Epithelial cell of prostate (primary cell): ENCODE measurements at regions not wholly inside any gene's neighbourhood (a gene's known extent, or its start where the extent isn't known, plus 50 kb on each side); places are given as distances from the start of the nearest gene placed in this dataset.
"Not testable (repeated sequence)": the region's sequence is repeated elsewhere in the genome, so short reads cannot be mapped to it uniquely, and the experiment has no call there.

ENCODE experiments used
- DNase-seq: peaks from one replicate; pipeline ENCODE4 v3.0.0-alpha.2; 2011; ENCODE audit warnings: low read depth, low spot score
- H3K27ac ChIP-seq: fragments of 450-650 bp; 2 replicates; pipeline ENCODE4 v1.5.1; 2017; ENCODE audit warnings: mild to moderate bottlenecking

DNA sequence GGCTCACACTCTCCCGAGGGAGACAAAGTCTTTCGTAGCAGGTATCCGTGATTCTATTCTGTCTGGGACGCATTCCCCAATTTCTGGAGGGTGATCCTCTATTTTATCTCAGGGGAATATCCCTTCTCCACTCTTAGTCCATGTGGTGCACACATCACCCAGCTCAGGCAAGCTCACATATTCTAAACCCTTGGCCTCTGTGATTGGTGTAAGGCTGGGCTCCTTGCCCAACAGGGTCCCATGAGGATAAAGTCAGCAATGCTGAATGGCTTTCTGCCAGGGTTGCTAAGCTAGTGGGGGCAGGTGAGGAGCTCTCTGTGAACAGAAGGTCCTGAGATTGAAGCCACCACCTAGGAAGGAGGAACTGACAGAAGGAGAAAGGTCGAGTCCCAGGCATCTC, 137.2 kb downstream of the CDH26 start:
- no peak for DNase-seq
- no peak overlapping the region for H3K27ac ChIP-seq

DNA sequence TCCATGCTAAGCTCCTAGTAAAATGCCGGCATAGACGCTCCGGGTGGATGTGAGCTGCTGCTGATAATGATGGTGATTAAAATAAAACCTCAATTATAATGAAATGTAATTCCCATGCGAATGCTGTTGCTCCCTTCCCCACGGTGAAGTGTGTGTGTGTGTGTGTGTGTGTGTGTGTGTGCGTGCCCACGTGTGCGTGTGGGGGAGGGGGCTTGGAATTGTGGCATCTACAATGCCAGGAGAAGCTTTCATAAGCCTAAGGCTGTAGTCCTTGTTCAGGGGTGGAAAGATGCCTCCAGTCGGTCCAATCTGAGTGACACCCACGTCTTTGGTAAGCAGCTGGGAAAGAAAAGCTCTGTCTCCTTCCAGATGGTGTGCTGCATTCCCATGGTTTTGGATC, 137.9 kb downstream of the CDH26 start:
- H3K27ac ChIP-seq = no peak overlapping the region
- no peak for DNase-seq

DNA sequence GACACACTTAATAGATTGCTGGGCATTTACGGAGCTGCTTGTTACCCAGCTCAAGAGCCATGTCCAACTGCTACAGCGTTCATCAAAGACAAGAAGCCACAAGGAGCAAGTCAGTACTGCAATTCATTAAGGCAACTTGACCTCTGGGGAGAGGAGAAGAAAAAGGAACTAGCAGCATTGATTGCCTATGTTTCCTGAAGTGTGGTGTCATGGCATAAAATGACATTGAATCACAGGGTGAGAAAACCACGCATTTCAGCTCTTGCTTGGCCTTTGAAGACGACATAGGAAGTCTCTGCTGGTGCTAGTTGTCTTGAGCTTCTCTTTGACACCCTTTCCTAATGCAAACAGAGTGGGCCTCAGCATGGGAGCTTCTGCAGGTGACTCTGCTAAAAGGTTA, 139.1 kb downstream of the CDH26 start:
- DNase-seq = no peak
- H3K27ac ChIP-seq = no peak overlapping the region

DNA sequence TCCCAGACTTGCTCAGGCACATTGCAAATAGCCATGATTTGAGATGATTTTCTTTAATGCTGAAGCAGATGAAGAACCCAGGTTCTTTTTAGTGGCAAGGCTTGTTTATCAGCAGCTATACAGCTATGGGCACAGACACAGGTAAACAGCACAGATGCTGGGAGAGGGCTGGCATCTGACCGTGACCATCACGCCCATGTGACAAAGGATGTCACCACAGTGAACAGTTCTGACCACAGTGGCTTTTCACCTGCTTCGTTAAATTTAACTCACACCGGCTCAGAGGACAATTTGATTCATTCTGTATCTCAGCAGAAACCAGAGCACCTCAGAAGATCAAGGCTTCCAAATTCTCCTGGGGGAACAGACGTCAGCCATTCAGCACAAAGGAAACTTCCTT, 142.6 kb downstream of the CDH26 start:
- H3K27ac ChIP-seq = no peak overlapping the region
- DNase-seq = no peak

DNA sequence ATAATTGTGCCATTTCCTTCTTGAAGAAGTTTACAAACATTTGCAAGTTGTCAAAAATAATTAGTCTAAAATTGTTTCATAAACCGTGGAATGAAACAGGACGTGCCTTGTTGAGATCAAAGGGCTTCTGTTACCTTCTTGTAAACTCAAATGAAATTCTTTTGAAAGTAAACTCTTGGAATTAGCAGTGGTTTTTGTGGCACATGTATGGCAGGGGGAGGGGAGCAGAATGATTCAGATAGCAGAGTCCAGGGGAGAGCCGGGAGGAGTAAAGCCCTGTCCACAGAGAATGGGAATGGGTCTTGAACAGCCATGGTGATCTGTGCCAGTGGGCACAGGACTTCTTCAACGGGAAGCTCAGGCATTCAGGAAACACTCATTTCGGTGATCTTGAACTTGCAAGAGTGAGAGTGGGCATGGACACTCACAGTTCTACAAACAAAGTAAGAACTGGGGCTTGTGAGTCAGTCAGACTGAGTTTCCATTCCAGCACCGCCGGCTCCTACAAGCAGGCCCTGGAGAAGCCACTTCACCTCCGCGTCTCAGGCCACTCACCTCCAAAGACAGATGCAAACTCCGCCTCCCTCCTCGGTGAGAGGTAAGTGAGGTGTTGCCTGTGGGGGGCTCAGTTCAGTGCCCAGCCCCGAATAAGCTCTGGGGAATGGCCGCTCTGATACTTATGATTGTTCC, 143.1 kb downstream of the CDH26 start:
- H3K27ac ChIP-seq = no peak overlapping the region

DNA sequence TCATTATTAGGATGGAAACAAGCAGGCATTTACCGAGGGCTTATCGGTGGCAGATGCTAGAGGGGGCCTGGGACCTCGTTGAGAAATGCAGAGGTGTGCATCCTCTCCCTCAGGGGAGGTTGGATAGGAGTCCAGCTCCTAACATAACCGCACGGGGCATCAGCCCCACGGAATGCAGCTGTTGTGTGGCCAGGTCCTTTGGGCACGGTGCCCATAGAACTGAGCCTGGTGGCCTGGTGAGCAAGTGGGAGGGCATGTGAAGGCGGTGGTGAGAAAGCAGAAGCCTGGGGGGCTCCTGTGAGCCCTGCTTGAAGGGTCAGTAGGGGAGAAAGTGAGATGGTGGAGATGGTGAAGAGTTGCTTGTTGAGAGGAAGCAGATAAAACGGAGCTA, 143.7 kb downstream of the CDH26 start:
- no peak for DNase-seq
- H3K27ac ChIP-seq = no peak overlapping the region

More for the DNA sequence above, 143.1 kb downstream of the CDH26 start:
- DNase-seq = no peak

DNA sequence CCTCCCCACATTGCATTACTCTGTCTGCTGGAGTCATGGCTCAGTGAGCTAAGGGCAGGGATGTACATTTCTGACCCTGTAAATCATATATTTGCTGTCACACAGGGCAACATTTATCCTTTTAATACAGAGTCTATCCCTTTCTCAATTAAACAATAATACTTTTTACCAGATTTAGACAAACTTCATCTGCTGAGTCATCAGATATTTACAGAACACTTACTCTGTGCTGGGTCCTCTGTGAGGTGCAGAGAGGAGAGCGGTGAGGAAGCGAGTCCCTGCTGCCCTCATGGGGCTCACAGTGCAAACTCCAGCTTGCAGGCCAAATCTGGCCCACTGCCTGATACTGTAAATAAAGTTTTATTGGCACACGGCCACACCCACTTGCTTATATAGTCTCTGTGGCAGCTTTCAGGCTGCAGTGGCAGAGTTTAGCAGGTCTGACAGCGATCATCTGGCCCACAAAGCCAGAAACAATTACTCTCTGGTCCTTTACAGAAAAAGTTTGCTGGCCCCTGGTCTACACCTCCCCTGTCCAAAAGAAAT, 144.5 kb downstream of the CDH26 start:
- no peak overlapping the region for H3K27ac ChIP-seq
- no peak for DNase-seq

DNA sequence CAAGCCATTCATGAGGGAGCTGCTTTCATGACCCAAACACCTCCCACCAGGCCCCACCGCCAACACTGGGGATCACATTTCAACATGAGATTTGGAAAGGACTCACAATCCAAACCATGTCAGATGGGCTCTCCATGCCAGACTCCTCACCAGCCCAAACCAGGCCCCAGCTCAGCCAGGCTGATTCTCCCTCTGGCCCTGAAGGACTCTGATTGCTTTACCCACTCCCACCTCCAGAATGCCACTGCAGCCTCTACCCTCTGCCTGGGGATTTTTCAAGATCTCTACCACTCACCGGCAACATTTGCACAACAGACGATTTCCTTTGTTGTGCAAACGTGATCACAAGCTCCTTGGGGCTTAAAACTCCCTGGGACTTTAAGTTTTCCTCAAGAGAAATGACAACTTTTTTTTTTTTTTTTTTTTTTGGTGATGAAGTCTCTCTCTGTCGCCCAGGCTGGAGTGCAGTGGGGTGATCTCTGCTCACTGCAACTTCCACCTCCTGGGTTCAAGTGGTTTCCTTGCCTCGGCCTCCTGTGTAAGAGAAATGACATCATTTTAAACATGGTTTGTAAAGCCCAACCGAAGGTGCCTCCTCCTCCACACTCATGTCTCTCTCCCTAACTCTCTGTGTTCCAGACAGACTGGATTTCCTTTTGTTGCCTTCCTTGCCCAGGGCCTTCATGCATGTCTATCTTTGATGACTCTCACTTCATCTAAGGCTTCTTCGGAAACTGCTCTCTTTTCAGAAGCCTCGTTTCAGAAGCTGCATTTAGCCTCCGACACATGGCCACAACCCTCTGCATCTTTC, 147.0 kb downstream of the CDH26 start:
- no peak for DNase-seq

DNA sequence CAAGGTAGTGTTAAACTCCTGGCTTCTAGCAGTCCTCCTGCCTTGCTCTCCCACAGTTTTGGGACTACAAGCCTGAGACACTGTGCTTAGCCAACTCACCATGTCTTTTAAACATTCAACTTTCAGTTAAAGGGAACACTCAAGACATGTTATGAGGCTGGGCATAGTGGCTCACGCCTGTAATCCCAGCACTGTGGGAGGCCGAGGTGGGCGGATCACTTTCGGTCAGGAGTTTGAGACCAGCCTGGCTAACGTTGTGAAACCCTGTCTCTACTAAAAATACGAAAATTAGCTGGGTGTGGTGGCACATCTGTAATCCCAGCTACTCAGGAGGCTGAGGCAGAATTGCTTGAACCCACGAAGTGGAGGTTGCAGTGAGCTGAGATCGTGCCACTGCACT, 148.0 kb downstream of the CDH26 start:
- not testable (repeated sequence) for DNase-seq, H3K27ac ChIP-seq

More for the DNA sequence above, 147.0 kb downstream of the CDH26 start:
- no peak overlapping the region for H3K27ac ChIP-seq

DNA sequence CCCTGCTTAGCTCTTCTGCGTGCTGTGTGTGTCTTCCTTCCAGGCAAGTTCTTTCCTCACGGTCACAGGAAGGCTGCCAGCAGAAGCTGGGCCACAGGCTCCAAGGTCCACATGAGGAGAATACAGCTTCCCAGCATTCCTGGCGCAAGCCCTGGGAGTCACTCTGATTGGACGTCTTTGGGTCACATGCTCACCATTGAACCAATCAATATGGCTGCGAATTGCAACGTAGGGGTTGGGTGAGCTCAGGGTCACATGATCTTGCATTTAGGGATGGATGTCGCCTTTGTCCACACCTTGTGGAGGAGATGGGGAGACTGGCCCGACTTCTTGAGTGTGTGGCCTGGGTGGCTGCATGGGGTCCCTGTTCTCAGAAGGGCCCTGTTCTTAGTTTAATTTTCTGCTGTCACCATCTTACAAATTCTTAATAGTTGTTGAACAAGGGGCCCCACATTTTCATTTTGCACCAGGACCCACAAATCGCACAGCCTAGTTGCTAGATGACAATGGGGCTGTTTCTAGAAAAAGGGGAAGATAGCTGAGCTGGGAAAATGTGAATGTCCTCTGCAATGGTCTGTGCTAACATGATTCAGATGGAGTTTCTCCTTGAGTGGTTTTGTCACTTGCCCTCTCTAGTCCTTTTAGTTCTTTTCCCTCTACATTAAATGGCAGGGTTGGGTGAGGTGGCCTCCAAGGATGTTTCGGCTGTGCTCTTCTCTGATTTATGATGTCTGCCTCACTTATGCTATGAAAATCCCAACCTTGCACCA, 149.6 kb downstream of the CDH26 start:
- no peak overlapping the region for H3K27ac ChIP-seq
- DNase-seq = no peak

DNA sequence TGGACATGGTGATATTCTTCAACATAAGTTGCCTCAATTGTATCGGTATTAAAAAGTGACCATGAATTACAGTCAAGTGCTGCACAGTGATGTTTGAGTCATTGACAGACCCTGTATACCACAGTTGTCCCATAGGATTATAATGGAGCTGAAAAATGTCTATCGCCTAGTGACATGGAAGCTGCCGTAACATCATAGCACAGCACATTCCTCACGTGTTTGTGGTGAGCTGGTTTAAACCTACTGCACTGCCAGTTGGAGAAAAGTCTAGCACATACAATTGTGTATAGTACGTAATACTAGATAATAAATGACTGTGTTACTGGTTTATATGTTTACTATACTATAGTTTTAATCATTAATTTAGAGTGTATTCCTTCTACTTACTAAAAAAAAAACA, 150.2 kb downstream of the CDH26 start:
- no peak for DNase-seq
- H3K27ac ChIP-seq = no peak overlapping the region

DNA sequence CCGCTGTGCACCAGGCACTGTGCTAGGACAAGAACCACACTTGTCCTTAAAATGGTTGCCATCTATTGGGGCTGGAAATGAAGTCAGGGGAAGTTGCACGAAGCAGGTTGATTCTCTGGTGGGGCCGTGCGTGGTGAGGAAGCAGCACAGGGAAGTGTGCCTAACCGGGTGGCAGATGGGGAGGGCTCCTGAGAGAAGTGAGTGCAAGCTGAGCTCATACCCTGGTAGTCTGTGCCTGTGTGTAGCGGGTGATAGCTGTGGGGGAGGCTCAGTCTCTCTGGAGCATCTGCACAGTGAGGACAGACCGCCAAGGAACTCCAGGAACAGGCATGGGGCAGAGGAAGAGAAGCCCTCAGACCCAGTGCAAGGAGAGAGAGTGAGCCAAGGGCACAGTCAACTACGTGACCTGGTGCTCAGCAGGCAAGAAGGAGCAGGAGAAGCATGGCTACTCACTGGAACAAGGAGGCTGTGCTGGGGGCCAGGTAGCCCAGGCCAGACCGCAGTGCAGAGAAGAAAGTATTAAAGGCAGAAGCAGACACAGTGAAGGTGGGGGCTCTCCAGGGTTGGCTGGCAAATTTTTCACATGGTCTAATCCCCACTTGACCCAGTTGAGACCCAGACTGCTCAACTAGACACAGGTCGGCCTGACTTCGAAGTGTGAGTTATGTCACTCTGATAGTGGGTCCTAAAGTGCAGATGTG, 155.0 kb downstream of the CDH26 start:
- no peak for DNase-seq
- no peak overlapping the region for H3K27ac ChIP-seq

DNA sequence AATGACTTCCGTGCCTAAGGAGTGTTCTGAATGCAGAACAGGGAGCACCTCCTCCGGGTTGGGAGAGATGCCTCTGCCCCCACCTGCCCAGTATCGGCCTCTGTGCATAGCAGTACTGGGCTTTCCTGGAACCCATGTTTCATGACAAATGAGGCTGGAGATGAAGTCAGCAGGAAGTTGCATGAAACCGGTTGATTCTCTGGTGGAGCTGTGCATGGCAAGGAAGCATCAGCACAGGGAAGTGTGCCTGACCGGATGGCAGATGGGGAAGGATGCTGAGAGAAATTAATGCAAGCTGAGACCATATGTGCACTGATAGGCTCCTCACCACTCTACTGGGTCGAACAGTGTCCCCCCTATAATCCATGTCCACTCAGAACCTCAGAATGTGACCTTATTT, 155.5 kb downstream of the CDH26 start:
- no peak for DNase-seq
- no peak overlapping the region for H3K27ac ChIP-seq

DNA sequence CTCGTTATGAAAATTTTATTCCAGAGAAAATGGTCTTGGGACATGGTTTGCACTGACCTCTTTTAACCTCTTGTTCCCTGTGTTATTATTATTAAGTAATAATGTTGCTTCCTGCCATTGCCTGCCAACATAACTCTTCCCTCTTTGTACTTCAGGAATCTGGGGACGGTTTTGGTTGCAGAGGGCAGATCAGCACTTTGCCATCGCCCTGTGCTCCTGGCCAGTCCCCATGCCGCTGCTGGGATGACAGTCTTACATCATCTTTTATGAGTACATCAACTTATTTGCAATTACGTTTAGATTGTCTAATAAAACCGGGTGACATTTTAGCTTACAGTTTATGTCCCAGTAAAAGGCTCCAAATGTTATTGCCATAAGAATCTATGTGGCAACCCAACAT, 157.2 kb downstream of the CDH26 start:
- no peak for DNase-seq
- H3K27ac ChIP-seq = no peak overlapping the region

DNA sequence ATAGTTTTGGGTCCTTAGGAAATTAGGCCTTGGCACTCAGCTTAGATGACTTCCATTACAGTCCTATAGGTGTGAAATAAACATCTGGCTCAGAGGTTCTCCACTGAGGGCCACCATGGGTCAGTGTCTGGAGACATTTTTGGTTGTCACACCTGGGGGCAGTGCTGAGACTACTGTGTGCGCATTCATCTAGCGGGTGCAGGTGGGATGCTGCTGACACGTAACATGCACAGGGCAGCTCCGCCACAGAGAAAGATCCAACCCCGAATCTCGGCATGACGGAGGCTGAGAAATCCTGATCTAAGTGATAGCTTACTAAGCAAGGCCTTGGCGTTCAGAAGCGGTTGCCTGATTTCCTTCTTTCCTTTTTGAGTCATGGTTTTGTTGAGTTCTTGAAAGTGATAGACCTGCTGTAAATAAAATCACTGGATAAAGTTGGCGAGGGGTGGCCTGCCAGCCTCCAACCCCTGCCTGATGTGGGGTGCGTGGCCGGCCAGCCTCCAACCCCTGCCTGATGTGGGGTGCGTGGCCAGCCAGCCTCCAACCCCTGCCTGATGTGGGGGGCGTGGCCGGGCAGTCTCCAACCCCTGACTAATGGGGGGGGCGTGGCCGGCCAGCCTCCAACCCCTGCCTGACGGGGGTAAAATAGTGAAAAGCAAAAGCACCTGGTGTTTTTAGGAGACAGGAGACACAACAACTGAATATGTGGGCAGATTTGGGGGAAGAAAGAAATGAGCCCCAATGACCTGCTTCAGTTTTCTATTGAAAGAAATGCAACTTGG, 158.1 kb downstream of the CDH26 start:
- no peak for DNase-seq
- no peak overlapping the region for H3K27ac ChIP-seq

DNA sequence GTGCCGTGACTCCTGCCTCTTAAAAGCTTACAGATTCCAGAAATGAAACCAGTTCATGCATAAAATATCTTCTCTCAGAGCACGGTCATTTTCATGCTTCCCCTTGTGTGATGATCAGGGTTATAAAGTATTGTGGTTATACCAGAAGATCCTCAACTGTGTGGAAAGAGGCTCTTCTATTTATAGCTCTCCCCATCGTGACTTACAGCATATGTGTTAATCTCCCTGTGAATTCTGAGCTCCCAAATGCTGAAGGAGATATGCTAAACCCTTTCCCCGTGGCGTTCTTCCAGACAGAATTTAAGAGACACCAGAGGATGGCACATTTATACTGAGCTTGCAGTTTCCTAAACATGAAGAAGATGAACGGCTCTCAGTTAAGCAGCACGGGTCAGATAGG, 158.8 kb downstream of the CDH26 start:
- H3K27ac ChIP-seq = no peak overlapping the region
- no peak for DNase-seq

DNA sequence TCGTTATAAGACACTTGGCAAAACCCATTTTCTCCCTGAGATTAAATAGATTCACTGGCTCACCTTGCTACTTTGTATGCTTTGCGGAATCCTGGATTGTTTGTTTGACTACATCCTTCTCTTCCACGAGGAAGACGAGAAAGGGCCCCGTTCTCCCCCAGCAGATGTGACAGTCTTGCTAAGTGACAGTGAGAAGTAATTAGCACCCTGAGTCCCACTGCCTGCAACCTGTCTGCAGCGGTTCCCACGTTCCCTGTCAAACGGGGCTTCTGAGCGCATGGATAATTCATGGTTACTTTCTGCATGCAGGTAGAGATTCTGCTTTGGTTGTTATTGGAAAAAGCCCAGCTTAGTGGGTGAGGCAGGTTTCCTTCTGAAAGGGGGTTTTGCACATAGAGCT, 163.7 kb downstream of the CDH26 start:
- no peak overlapping the region for H3K27ac ChIP-seq
- no peak for DNase-seq

DNA sequence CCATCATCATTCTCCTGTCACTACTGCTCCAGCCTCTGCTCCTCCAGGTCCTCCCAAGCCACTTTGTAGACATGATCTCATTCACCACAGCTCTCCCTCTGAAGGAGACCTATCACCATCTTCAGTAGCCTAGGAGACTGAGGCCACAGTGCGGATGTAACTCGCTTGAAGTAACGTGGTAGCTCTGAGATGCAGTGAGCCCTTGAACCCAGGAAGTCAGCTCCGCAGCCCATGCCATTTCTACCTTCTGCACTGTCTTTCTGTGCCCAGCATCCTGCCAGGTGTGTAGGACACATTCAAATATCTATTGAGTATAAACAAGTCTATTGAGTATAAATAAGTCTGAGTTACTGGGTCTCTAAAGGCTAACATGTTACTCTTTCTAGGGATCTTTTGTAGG, 164.4 kb downstream of the CDH26 start:
- H3K27ac ChIP-seq = no peak overlapping the region
- DNase-seq = no peak

DNA sequence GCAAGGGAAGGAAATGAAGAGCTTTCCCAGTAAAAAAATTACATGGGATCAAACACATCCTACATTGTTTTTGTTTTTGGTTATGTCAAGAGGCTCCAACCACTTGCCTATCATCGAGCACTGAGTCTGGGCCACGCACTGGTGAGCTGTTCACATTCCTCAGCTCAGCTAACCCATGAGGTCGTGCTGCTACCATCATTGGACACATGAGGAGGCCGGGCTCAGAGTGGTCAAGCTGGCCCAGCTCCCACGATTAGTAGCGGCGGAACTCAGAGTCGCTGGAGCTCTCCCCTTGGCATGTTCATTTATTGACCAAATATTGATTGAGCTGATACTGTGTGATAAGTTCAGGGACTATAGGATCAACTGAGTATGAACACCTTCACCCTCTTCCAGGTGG, 164.9 kb downstream of the CDH26 start:
- no peak for DNase-seq
- H3K27ac ChIP-seq = no peak overlapping the region

DNA sequence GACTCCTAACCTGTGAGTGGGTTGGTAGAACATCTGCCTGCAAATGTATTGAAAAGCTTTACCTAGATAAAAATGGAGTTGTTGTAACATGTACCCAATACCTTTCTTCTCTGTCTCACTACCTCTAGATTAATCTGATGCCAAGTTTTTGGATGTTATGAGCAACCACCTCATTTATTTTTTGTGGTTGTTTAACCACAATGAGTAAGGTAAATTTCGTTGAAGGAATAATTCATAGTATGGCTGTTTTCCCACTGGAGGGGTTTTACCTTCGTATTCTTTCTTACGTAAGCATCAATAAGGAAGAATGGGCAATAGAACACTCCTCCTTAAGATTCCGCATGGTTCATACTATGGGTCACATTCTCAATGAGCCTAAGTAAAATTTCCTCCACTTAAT, 165.4 kb downstream of the CDH26 start:
- peak; percentile 69 for DNase-seq
- H3K27ac ChIP-seq = no peak overlapping the region
